Gastroesophageal sphincter (tissue), 3 donors: ENCODE measurements at regions not wholly inside any gene's neighbourhood (a gene's known extent, or its start where the extent isn't known, plus 50 kb on each side); places are given as distances from the start of the nearest gene placed in this dataset.
A peak's percentile ranks its signal among the peaks of the same experiment; 100 is the strongest.

ENCODE experiments used
- EP300 ChIP-seq: sonication (generic); formaldehyde crosslinking; IDR thresholded peaks from one replicate; pipeline ENCODE4 v1.6.1; 2017; ENCODE audit warnings: antibody characterized with exemption, mild to moderate bottlenecking
- POLR2A ChIP-seq, 2 donors: fragments of 450-650 bp; IDR thresholded peaks; one replicate each; pipeline ENCODE4 v1.6.1; 2017; ENCODE audit warnings: antibody characterized with exemption in 2 of 2, mild to moderate bottlenecking in 2 of 2, moderate library complexity in 1 of 2
- POLR2AphosphoS5 ChIP-seq: sonication (generic); formaldehyde crosslinking; IDR thresholded peaks from one replicate; pipeline ENCODE4 v1.6.1; 2017; ENCODE audit warnings: antibody characterized with exemption
- TF ChIP-seq, protein P1 (sequence below), 4 experiments: fragments of 200-600 bp in 2 of 4; fragments of 450-650 bp in 2 of 4; sonication (generic) in 1 of 4; IDR thresholded peaks; one replicate each; pipeline ENCODE4 v1.5.1; 2017 to 2019; ENCODE audit warnings: antibody characterized with exemption in 4 of 4, mild to moderate bottlenecking in 2 of 4, moderate library complexity in 2 of 4

DNA sequence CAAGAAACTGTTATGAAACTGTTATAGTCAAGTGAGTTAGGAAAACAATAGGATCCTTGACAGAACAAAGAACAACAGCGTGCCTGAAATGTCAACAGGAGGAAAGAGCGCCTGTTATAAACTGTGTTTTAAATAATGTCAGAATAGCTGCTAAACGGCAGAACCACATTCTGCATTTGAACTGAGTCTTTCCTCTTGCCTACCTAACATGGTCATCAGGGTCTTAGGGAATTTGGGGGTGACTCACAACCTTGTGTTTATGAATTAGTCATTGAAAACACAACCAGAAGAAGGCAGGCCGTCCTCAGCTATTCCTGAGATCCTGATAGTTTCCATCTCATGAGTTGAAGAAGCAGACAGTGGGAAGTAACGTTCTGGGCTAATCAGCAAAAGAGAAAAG is 222.0 kb upstream of the FN1 start:
- peak; percentile 75 for TF ChIP-seq POLR2AphosphoS5
- TF ChIP-seq, protein P1, sequence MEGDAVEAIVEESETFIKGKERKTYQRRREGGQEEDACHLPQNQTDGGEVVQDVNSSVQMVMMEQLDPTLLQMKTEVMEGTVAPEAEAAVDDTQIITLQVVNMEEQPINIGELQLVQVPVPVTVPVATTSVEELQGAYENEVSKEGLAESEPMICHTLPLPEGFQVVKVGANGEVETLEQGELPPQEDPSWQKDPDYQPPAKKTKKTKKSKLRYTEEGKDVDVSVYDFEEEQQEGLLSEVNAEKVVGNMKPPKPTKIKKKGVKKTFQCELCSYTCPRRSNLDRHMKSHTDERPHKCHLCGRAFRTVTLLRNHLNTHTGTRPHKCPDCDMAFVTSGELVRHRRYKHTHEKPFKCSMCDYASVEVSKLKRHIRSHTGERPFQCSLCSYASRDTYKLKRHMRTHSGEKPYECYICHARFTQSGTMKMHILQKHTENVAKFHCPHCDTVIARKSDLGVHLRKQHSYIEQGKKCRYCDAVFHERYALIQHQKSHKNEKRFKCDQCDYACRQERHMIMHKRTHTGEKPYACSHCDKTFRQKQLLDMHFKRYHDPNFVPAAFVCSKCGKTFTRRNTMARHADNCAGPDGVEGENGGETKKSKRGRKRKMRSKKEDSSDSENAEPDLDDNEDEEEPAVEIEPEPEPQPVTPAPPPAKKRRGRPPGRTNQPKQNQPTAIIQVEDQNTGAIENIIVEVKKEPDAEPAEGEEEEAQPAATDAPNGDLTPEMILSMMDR (IDR thresholded peaks at IDR 0.05), result no peak
- TF ChIP-seq EP300, result no peak
- no peak for TF ChIP-seq POLR2A (IDR thresholded peaks at IDR 0.05)
